Neutrophil (primary cell): ENCODE measurements at regions not wholly inside any gene's neighbourhood (a gene's known extent, or its start where the extent isn't known, plus 50 kb on each side); places are given as distances from the start of the nearest gene placed in this dataset.

Source experiments
- H3K27ac ChIP-seq: fragments of 200-600 bp; sonication (generic); 2 replicates; pipeline ENCODE4 v1.5.1; 2016; ENCODE audit warnings: mild to moderate bottlenecking, moderate library complexity
- H3K27me3 ChIP-seq: fragments of 200-600 bp; sonication (generic); 2 replicates; pipeline ENCODE4 v1.6.0; 2016; ENCODE audit warnings: mild to moderate bottlenecking
- H3K36me3 ChIP-seq: fragments of 200-600 bp; sonication (generic); 2 replicates; pipeline ENCODE4 v1.5.1; 2017
- H3K4me1 ChIP-seq, 2 experiments: fragments of 200-600 bp in 1 of 2; sonication (generic) in 1 of 2; 1 replicate in 1 of 2; 2 replicates in 1 of 2; pipeline versions ENCODE4 v1.5.1 to v1.6.1; 2013 to 2016; ENCODE audit warnings: low read depth in 1 of 2, low read length in 1 of 2, mild to moderate bottlenecking in 1 of 2, moderate library complexity in 1 of 2; ENCODE audit not compliant: control insufficient read depth in 1 of 2, insufficient read depth in 1 of 2
- H3K4me3 ChIP-seq, 2 experiments: fragments of 200-600 bp in 1 of 2; sonication (generic) in 1 of 2; 1 replicate in 1 of 2; 2 replicates in 1 of 2; pipeline ENCODE4 v1.5.1; 2013 to 2016; ENCODE audit warnings: low read depth in 1 of 2, low read length in 1 of 2, mild to moderate bottlenecking in 1 of 2, moderate library complexity in 1 of 2
- H3K9me3 ChIP-seq: fragments of 200-600 bp; sonication (generic); 2 replicates; pipeline ENCODE4 v1.5.1; 2016
- TF ChIP-seq, protein P1 (sequence below): fragments of 200-600 bp; sonication (generic); IDR thresholded peaks from 2 replicates; pipeline ENCODE4 v1.5.1; 2016; ENCODE audit warnings: antibody characterized with exemption

DNA sequence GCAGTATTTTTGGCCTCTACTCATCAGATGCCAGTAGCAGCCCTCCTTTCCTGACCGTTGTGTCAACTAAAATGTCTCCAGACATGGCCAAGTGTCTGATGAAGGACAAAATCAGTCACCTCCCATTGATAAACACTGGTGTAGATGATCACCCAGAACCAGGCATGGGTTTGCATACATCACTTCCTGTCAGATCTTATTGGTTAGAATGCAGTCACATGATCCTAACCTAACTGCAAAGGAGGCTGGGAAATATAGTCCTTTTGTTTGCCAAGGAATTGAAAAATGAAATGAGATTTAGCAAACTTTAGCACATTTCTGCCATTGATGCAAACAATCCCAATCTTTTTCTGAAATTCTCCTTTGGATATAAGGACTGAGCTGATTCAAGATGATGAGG is 141.4 kb downstream of the BUB3 start:
- Histone ChIP-seq H3K4me3 (no peak overlapping the region), H3K4me1 (no peaks in the 10 kb centered on the region), H3K27me3 (no peaks in the 10 kb centered on the region), H3K9me3 (no peaks in the 10 kb centered on the region), H3K36me3 (no peaks in the 10 kb centered on the region), H3K27ac (no peak overlapping the region)
- TF ChIP-seq, protein P1, sequence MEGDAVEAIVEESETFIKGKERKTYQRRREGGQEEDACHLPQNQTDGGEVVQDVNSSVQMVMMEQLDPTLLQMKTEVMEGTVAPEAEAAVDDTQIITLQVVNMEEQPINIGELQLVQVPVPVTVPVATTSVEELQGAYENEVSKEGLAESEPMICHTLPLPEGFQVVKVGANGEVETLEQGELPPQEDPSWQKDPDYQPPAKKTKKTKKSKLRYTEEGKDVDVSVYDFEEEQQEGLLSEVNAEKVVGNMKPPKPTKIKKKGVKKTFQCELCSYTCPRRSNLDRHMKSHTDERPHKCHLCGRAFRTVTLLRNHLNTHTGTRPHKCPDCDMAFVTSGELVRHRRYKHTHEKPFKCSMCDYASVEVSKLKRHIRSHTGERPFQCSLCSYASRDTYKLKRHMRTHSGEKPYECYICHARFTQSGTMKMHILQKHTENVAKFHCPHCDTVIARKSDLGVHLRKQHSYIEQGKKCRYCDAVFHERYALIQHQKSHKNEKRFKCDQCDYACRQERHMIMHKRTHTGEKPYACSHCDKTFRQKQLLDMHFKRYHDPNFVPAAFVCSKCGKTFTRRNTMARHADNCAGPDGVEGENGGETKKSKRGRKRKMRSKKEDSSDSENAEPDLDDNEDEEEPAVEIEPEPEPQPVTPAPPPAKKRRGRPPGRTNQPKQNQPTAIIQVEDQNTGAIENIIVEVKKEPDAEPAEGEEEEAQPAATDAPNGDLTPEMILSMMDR, result no peak

DNA sequence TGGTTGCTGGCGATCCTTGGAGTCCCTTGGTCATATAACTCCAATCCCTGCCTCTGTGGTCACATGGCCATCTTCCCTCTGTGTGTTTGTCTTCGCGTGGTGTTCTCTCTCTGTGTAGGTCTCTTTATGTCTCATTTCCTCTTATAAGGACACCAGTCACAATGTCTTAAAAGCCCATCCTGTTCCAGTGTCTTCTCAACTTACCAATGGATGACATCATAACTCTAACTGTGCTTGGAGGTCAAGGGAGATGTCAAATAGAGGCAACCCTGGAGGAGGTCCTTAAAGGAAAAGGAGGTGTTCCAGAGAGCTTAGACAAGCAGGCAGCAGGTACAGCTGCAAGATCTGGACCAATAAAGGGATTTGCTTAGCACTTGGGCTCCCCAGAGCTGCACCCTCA is 143.0 kb downstream of the BUB3 start:
- TF ChIP-seq, protein P1, result no peak
- H3K9me3 ChIP-seq, result no peaks in the 10 kb centered on the region
- no peak overlapping the region for H3K27ac ChIP-seq
- H3K27me3 ChIP-seq, result no peaks in the 10 kb centered on the region
- H3K4me3 ChIP-seq, result no peak overlapping the region
- H3K4me1 ChIP-seq, result no peaks in the 10 kb centered on the region
- no peaks in the 10 kb centered on the region for H3K36me3 ChIP-seq

DNA sequence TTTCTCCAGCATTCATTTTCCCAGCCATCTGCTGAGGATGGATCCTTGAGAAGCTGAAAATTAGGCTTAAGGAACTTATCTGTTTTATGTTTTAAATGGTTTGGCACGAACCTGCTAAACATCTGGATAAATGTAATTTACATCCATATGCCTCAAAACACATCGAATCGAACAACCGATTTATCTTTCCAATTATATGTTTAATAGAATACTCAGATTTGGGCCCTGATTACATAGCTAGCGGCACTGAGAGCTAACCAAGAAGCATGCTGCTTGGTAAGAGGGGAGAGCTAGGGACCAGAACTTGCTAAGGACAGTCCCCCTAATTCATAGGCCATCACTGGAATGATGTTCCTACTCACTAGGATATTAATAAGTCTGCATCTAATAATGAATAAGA is 144.4 kb downstream of the BUB3 start:
- TF ChIP-seq, protein P1, result no peak
- no peaks in the 10 kb centered on the region for H3K9me3 ChIP-seq
- H3K27ac ChIP-seq, result no peak overlapping the region
- H3K27me3 ChIP-seq, result no peaks in the 10 kb centered on the region
- no peak overlapping the region for H3K4me3 ChIP-seq
- H3K36me3 ChIP-seq, result no peaks in the 10 kb centered on the region
- H3K4me1 ChIP-seq, result no peaks in the 10 kb centered on the region

DNA sequence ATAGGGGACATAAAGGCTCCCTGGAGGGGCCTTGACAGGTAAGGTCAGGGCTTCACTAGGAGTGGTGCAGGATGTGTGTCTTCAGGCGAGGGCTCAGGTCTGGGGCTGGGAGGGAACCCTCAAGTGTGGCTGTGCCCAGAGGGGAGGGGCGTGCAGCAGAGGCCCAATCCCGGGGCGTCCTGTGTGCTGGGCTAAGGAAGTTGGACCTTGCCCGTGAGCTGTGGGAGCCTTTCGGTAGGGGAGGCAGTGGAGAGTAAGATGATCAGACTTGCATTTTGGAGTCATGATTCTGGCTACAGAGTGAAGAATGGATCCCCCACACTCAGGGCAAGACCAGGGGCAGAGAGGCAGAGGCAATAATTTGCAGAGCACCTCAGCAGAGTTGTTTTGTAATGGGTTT is 145.4 kb downstream of the BUB3 start:
- TF ChIP-seq, protein P1, result no peak
- Histone ChIP-seq H3K4me1 (no peaks in the 10 kb centered on the region), H3K36me3 (no peaks in the 10 kb centered on the region), H3K27me3 (no peaks in the 10 kb centered on the region), H3K27ac (no peak overlapping the region), H3K9me3 (no peaks in the 10 kb centered on the region), H3K4me3 (no peak overlapping the region)

DNA sequence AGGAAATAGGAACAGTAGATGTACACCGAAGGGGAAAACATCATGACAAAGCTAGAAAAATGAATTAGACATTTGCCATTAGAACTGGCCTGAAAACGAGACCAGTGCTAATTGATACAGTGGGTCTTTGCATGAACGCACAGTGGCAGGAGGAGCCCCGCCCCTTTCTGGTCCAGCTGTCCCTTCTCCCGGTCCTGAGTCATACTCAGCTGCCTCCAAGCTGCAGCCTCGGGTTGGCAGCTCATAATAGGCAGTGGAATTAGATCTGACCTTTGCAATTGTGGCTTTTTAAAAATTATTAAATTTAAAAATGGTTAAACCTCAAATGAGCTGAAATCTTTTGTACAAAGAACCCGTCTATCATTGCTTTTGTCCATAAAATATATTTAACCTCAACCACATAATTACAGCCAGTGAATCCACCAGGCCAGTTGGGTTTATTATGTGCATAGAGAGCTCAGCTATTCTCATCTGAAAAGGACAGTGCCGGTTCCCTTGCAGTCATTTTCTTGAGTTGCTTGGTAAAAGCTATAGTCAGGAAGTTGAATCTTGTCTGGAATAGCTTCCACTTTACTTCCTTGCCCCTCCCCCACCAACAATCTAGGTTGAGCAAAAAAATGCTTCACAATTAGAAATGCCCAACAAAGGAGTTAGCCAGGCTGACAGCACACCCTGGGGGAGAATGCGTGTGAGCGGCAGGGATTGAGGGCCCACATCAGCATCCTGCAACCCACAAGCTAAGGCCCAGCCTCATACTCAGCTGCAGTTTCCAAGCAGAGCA is 147.1 kb downstream of the BUB3 start:
- Histone ChIP-seq H3K27ac (no peak overlapping the region), H3K27me3 (no peaks in the 10 kb centered on the region), H3K9me3 (no peaks in the 10 kb centered on the region), H3K4me1 (no peaks in the 10 kb centered on the region), H3K36me3 (no peaks in the 10 kb centered on the region), H3K4me3 (no peak overlapping the region)
- TF ChIP-seq, protein P1, result no peak
